ENCODE measurements at regions not wholly inside any gene's neighbourhood (a gene's known extent, or its start where the extent isn't known, plus 50 kb on each side); places are given as distances from the start of the nearest gene placed in this dataset.

DNA sequence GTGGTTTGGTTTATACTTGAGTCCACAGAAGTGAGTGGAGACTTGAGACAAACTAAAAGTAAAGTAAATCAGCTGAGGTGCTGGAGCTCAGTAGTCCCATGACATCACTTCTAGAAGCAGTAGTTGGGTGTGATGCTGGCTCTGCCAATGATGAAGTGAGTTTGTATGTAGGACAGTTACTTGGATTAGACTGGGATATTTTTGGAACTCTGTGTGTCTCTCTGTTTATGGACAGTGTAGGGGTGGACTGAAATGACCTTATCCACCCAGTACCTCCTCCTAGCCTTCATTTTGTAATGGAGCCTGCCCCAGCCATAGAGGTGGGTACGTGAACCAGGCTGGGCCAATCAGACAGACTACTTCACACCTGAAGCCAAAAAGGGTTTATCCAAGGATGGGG, 52.2 kb downstream of the POLR1D start:
- no peaks in the 10 kb centered on the region for H4K20me1 ChIP-seq (replicated peaks; ENCODE audit: control insufficient read depth, extremely low read depth, insufficient read depth, low read length)
- intact Hi-C loops (cut with micrococcal nuclease): no loop called here
- no peaks in the 10 kb centered on the region for H3K9me1 ChIP-seq (replicated peaks; ENCODE audit: control insufficient read depth, extremely low read depth, insufficient read depth, low read length)
- no peaks in the 10 kb centered on the region for H3K9me3 ChIP-seq (replicated peaks; ENCODE audit: control insufficient read depth, insufficient read depth, low read length)
- dilution Hi-C loops (cut with MboI; ENCODE audit: extremely low pct_ligation_motif_present, low sequenced_read_pairs): no loop called here
- H3K9ac ChIP-seq (replicated peaks; ENCODE audit: extremely low read depth, insufficient read depth, low read length): no peak overlapping the region
- FAIRE-seq (no peak), DNase-seq (ENCODE audit: low read depth, low spot score) (no peak)
- ChIA-PET POLR2A (no interaction called here), CTCF (interaction anchor here (1.5 kb wide), 1 partner anchor 35 kb away, joined by 4 read pairs; no protein-coding TSS in a partner anchor)
- TF ChIP-seq EZH2 (IDR thresholded peaks at IDR 0.05; ENCODE audit: borderline replicate concordance, low read depth, low read length, severe bottlenecking): no peak
- TF ChIP-seq, protein P1, sequence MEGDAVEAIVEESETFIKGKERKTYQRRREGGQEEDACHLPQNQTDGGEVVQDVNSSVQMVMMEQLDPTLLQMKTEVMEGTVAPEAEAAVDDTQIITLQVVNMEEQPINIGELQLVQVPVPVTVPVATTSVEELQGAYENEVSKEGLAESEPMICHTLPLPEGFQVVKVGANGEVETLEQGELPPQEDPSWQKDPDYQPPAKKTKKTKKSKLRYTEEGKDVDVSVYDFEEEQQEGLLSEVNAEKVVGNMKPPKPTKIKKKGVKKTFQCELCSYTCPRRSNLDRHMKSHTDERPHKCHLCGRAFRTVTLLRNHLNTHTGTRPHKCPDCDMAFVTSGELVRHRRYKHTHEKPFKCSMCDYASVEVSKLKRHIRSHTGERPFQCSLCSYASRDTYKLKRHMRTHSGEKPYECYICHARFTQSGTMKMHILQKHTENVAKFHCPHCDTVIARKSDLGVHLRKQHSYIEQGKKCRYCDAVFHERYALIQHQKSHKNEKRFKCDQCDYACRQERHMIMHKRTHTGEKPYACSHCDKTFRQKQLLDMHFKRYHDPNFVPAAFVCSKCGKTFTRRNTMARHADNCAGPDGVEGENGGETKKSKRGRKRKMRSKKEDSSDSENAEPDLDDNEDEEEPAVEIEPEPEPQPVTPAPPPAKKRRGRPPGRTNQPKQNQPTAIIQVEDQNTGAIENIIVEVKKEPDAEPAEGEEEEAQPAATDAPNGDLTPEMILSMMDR (IDR thresholded peaks at IDR 0.05; ENCODE audit: extremely low read depth in 1 of 2, insufficient read depth in 1 of 2, low read depth in 1 of 2, low read length in 2 of 2): no peak
- no peak for TF ChIP-seq GATA2 (IDR thresholded peaks at IDR 0.05; ENCODE audit: insufficient read depth, insufficient read length, low read depth, low read length)
- TF ChIP-seq JUN (IDR thresholded peaks at IDR 0.05; ENCODE audit: borderline replicate concordance, insufficient read depth, insufficient read length, low read depth): no peak
- no peaks in the 10 kb centered on the region for H3K36me3 ChIP-seq (ENCODE audit: control insufficient read depth in 2 of 2, extremely low read depth in 1 of 2, insufficient read depth in 2 of 2, low read length in 2 of 2)
- no peaks in the 10 kb centered on the region for H3K4me1 ChIP-seq (ENCODE audit: control insufficient read depth, extremely low read depth, insufficient read depth, low read length)
- no peak overlapping the region for H3K4me3 ChIP-seq (replicated peaks in 1 of 3; ENCODE audit: insufficient read depth in 1 of 3, low read depth in 1 of 3, low read length in 3 of 3)
- peaks cover 0 to 2% of the 10 kb centered on the region in 2 experiments for H3K27me3 ChIP-seq (ENCODE audit: control insufficient read depth in 2 of 2, insufficient read depth in 2 of 2, low read length in 2 of 2)
- H3K4me2 ChIP-seq (ENCODE audit: insufficient read depth, low read length): no peak overlapping the region
- no TSS peak for BruUV-seq (replicated peaks)
- H3K27ac ChIP-seq (ENCODE audit: insufficient read depth, low read depth, low read length): no peak overlapping the region
- H2AFZ ChIP-seq (ENCODE audit: low read depth, low read length): no peak overlapping the region
- no peaks in the 10 kb centered on the region for H3K79me2 ChIP-seq (ENCODE audit: control insufficient read depth, insufficient read depth, low read length)

DNA sequence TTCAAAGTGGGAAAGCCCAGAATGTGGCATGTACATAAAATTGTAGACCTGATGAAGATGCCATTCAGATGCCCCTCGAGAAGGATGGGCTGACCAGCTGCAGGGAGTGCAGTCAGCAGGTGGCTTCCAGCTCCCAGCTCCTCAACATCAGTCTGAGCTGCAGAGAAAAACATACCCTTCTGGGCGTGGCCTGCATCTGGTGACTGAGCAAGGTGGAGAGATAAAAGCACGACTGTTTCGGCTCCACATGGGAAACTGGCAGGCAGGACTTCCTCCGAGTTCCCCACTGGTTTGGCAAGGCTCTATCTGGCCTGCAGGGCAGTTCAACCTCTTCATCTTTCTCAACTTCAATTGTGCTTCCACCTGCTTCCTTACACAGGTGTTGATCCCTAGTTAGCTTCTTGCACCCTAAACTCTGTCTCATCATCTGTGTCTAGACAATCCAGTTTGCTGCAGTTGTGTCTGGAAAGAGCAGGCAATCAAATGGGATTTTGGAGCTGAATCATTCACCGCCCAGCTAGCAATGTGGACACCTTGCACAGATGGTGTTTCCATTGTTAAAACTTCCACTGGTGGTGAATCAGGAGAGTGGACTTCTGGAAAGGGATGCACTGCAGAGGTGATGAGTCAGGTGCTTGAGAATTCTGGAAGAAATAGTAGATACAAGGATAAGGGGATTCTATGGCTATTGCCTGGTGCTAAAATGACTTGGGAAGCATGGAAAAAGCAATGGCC, 56.8 kb downstream of the POLR1D start:
- ChIA-PET POLR2A (no interaction called here), CTCF (no interaction called here)
- Histone ChIP-seq H3K9ac (replicated peaks; ENCODE audit: extremely low read depth, insufficient read depth, low read length) (no peak overlapping the region), H3K9me3 (replicated peaks; ENCODE audit: control insufficient read depth, insufficient read depth, low read length) (no peaks in the 10 kb centered on the region), H3K4me3 (replicated peaks in 1 of 3; ENCODE audit: insufficient read depth in 1 of 3, low read depth in 1 of 3, low read length in 3 of 3) (no peak overlapping the region), H3K36me3 (ENCODE audit: control insufficient read depth in 2 of 2, extremely low read depth in 1 of 2, insufficient read depth in 2 of 2, low read length in 2 of 2) (no peaks in the 10 kb centered on the region), H2AFZ (ENCODE audit: low read depth, low read length) (no peak overlapping the region), H3K27me3 (ENCODE audit: control insufficient read depth in 2 of 2, insufficient read depth in 2 of 2, low read length in 2 of 2) (peaks cover 3 to 8% of the 10 kb centered on the region in 2 experiments), H3K79me2 (ENCODE audit: control insufficient read depth, insufficient read depth, low read length) (no peaks in the 10 kb centered on the region), H3K4me2 (ENCODE audit: insufficient read depth, low read length) (no peak overlapping the region), H4K20me1 (replicated peaks; ENCODE audit: control insufficient read depth, extremely low read depth, insufficient read depth, low read length) (no peaks in the 10 kb centered on the region), H3K4me1 (ENCODE audit: control insufficient read depth, extremely low read depth, insufficient read depth, low read length) (no peaks in the 10 kb centered on the region), H3K27ac (ENCODE audit: insufficient read depth, low read depth, low read length) (no peak overlapping the region), H3K9me1 (replicated peaks; ENCODE audit: control insufficient read depth, extremely low read depth, insufficient read depth, low read length) (no peaks in the 10 kb centered on the region)
- dilution Hi-C loops (cut with MboI; ENCODE audit: extremely low pct_ligation_motif_present, low sequenced_read_pairs) (no loop called here), intact Hi-C loops (cut with micrococcal nuclease) (no loop called here)
- BruUV-seq (replicated peaks): no TSS peak
- FAIRE-seq: no peak
- DNase-seq (ENCODE audit: low read depth, low spot score): no peak
- TF ChIP-seq JUN (IDR thresholded peaks at IDR 0.05; ENCODE audit: borderline replicate concordance, insufficient read depth, insufficient read length, low read depth) (no peak), EZH2 (IDR thresholded peaks at IDR 0.05; ENCODE audit: borderline replicate concordance, low read depth, low read length, severe bottlenecking) (no peak)
- TF ChIP-seq, protein P2, sequence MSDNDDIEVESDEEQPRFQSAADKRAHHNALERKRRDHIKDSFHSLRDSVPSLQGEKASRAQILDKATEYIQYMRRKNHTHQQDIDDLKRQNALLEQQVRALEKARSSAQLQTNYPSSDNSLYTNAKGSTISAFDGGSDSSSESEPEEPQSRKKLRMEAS (IDR thresholded peaks at IDR 0.05; ENCODE audit: insufficient read depth, insufficient read length): no peak

Measured in endothelial cell of umbilical vein (primary cell).